C1 segment of cervical spinal cord (tissue), 14 donors: ENCODE measurements at regions not wholly inside any gene's neighbourhood (a gene's known extent, or its start where the extent isn't known, plus 50 kb on each side); places are given as distances from the start of the nearest gene placed in this dataset.
"Not testable (repeated sequence)": the region's sequence is repeated elsewhere in the genome, so short reads cannot be mapped to it uniquely, and the experiment has no call there.

ENCODE experiments used
- DNase-seq, 14 donors: peaks; one replicate each; lab custom pipeline; 2025; lab: John Stamatoyannopoulos, UW

DNA sequence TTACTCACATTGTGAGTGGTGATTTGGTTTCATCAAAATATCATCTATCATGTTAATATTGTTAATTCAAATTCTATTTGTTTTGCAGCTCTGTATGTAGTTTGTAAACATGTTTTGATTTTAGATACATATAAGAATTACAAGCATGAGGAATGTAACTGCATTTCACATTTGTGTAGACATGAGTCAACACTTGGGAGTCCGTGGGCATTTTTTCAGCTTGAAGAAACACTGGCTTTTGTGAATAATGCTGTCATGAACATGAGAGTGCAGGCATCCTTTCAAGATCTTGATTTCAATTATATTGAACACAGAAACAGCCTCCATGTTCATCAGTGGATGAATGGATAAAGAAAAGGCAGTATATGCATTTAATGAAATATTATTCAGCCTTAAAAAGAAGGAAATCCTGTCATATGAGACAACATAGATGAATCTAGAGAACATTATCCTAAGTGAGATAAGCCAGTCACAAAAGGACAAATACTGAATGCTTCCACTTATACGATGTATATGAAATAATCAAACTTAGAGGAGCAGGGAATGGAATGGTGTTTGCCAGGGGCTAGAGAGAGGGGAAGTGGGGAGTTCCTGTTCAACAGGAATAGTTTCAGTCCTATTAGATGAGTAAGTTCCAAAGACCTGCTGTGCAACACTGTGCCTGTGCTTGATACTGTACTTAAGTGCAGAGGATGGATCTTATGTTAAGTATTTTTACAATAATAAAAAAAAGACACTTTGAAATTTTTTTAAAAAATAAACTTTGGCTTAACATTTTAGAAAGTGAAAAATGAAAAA is 194.9 kb downstream of the LRATD1 start:
- no peak for DNase-seq

GRCh38 chr2:14828223-14828622 is 195.7 kb downstream of the LRATD1 start:
- DNase-seq: no peak

GRCh38 chr2:14828968-14829367 is 196.5 kb downstream of the LRATD1 start:
- DNase-seq: no peak

- no peak for DNase-seq
Observed at GRCh38 chr2:14831458-14831857, 198.9 kb downstream of the LRATD1 start.

- no peak for DNase-seq
Observed at GRCh38 chr2:14843507-14844204, 211.1 kb downstream of the LRATD1 start.

DNA sequence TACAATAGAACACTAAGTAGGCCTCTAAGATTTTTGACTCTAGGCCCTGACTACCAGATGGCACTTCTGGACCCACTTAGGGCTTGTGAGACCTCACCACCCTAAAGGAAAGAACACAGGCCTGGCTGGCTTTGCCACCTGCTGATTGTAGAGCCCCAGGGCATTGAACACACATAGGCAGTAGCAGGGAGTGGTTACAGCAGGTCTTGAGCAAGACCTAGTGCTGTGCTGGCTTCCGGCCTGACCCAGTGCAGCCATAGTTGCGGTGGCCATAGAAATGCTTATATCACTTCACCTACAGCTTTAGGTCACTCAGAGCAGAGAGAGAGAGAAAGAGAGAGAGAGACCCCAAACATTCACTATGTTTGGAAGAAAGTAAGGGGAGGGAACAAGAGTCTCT is 223.2 kb downstream of the LRATD1 start:
- no peak for DNase-seq

GRCh38 chr2:14861181-14861580 is 228.7 kb downstream of the LRATD1 start:
- DNase-seq: no peak

GRCh38 chr2:14866736-14867352 is 234.3 kb downstream of the LRATD1 start:
- no peak for DNase-seq

DNA sequence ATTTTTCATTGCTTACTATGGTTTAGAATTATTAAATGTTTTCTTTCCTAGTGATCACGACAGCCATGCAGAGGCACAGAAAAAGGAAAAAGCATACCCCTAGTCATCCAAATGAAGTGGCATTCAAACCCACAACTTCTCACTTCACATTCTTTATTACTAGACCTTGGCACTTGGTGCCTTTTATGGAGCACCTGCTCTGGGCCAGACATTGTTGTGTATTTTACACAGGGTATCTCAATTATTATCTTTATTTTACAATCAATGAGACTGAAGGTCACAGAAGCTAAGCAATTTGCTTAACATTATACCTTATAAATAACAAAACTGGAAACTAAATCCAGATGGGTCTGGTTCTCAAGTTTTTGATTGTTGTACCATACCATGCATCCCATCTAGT is 235.3 kb downstream of the LRATD1 start:
- no peak for DNase-seq

DNA sequence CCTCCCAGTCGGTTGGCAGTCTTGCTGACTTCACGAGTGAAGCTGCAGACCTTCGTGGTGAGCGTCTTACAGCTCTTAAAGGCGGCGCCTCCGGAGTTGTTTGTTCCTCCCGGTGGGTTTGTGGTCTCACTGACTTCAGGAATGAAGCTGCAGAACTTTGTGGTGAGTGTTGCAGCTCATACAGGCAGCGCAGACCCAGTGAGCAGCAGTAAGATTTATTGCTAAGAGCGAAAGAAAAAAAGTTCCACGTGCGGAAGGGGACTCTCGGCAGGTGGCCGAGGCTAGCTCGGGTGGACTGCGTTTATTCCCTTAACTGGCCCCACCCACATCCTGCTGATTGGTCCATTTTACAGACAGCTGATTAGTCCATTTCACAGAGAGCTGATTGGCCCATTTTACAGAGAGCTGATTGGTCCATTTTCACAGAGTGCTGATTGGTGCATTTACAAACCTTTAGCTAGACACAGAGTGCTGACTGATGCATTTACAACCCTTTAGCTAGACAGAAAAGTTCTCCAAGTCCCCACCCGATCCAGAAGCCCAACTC is 240.3 kb downstream of the LRATD1 start:
- no peak for DNase-seq

DNA sequence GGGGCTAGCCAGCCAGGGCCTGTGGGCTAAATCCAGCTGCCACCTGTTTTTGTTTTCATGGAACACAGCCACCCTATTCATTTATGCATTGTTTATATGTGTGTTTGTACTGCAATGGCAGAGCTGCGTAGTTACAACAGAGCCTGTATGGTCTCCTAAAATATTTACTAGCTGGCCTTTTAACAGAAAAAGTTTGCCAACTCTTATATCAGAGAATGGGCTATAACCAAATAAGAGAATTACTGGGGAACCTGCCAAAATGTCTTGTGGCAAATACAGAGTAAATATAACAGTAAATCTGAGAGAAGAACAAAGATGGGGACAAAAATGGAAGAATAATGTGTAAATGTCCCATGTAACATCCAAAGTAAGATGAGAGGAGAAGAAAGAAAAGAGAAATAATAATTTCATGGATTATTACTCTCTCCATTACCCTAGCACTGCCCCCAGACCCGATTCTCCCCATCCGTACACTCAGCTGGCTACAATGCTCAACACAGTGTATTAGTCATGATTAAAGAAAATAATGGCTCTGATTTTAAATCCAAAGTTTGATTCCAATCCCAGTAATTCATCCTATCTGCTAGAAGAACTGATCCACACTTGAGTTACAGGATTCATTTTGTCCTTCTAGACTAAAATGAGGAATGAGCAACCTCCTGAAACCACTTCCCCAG is 249.3 kb downstream of the LRATD1 start:
- DNase-seq: no peak

- DNase-seq: no peak
Observed at GRCh38 chr2:14884651-14885050, 252.1 kb downstream of the LRATD1 start.

DNA sequence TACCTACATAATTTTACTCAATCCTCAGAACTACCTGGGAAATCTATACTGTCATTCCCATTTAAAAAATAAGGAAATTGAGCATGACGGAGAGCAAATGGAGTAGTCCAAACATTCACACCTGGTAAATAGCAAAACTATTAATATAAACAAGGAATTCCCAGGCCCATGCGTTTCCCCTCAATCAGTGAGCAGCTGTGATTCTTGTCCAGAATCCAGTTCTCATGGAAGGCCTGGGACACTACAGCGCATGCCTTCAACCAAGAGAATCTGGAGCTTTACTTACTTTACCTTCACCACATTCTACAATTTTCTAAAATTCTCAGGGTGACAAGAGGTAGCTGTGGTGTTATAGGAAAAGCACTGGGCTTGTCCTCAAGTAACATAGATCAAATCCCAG is 259.0 kb downstream of the LRATD1 start:
- DNase-seq: no peak

DNA sequence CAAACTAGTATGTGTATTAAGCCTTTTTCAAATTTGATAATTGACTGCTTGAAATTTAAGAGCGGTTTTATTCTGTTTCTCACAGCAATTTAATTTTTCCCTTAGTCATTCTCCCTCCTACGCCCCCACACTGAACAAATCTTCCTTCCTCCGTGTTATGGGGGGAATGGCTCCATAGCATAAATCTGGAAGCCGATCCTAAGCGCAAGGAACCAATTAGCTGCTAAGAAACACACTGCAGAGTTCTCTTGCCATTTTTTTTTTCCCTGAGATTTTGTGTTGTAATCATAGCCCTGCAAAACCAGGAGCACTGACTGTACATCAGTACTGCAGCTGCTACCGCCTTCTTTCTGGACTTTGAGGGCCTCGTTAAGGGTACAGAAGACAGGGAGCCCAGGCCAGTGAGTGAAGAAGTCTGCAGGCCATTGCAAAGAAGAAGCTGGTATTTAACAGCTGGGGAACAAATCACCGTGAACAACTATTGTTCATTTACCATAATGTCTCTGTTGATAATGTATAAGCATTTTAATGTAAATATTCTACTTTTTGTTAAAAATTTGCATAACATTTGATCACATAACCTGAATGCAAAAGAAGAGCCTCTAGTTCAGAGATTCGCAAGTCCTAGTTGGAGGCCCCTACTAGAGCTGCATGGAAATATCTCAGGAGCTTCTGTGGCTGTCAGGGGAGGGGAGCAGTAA is 264.0 kb downstream of the LRATD1 start:
- DNase-seq: no peak

GRCh38 chr2:14899621-14900414 is 267.3 kb downstream of the LRATD1 start:
- DNase-seq: no peak

DNA sequence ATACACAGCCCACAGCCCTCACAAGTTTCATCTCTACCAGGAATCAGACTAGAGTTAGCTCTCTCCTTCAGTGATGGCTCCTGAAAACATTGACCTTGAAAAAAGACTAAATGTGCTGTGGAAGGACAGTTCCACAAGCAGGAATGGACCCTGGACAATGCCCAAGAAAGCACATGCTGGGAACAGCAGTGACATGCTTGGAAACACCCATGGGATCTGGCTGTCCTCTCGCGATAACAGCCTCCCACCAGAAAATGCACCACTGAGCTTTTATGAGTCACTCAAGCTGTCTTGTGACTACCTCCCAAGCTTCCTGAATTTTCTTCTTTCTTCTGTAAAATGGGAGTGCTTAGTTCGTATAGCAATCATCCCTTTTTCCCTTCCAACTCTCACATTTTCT is 269.2 kb downstream of the LRATD1 start:
- no peak for DNase-seq

DNA sequence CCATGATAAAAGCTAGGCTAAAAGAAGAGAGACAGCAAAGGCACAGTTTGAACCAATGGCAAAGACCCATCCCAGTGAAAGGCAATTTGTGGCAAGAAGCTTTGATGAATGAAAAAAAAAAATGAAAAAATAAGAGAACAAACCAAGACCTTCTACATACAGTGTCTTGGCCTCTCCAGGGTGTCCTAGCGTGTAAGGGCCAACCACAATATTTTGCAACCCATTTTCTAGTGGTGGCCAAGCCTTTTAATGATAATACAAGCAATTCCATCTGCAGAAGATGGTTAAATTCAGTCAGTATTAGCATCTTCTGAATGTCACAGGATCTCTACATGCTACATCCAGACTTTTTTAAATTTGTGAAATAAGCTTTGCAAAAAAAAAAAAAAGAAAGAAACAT is 270.4 kb downstream of the LRATD1 start:
- no peak for DNase-seq

DNA sequence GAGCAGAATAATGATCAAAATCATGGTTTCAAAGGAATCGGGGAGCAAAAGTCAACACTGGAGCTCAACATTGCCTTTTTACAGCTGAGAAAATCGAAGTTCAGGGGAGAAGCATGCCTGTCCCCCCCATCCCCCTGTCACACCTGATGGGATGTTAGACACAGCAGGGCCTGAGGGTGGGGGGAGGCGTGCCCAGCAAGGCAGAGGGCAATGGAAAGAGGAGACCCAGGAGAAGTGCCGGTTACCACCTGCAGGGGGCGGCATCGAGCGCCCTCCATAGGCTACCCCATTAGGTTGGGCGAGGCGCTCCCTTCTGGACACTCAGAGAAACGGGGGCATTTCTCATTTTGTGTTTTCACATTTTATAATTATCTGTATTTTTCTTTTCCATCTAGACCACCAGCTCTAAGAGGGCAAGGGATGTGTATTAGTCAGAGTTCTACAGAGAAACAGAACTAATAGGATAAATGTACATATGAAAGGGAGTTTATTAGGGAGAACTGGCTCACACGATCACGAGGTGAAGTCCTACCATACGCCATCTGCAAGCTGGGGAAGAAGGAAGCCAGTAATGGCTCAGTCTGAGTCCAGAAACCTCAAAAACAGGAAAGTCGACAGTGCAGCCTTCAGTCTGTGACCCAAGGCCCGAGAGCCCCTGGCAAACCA is 271.3 kb downstream of the LRATD1 start:
- peak in 1 of 14 donors; percentile 2 for DNase-seq

DNA sequence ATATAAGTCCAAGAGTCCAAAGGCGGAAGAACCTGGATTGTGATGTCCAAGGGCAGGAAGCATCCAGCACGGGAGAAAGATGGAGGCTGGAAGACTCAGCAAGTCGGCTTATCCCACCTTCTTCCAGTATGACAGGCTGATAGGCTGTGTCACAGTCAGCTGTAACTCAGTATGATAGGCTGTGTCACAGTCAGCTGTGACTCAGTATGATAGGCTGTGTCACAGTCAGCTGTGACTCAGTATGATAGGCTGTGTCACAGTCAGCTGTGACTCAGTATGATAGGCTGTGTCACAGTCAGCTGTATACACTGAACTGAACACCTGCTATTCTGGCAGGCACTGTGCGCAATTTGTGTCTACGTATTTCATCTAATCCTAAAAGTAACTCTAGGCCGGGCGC is 271.9 kb downstream of the LRATD1 start:
- not testable (repeated sequence) for DNase-seq

DNA sequence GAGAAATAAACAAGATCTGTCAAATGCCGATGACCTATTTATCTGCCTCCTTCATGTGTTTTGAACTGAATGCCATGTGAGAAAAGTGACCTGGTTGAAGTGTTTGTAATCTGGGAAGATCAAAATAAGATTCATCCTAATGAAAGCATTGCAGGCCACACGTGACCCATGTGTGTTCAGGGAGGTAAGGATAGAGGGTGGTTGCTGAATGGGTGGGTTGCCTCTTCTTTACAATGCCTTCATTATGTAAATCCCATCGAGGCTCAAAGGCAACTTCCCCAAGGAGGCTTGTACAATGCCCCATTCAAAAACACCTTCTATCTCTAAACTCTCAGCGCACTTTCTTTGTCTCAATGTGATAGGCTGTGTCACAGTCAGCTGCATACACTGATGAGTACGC is 273.1 kb downstream of the LRATD1 start:
- DNase-seq: no peak
